PC-3 (cell line): ENCODE measurements at regions not wholly inside any gene's neighbourhood (a gene's known extent, or its start where the extent isn't known, plus 50 kb on each side); places are given as distances from the start of the nearest gene placed in this dataset.

Experiments used
- ATAC-seq: fragments of 200-7000 bp; cut with Tn5 transposase; 2 replicates; pipeline ENCODE4 v1.9.1; 2020; ENCODE audit warnings: mild to moderate bottlenecking, moderate library complexity
- BruUV-seq: library from RNA; stranded (reverse); fragments of 400-500 nt; replicated peaks from 2 replicates; lab custom pipeline; 2021; lab: Mats Ljungman, UMichigan
- CTCF ChIA-PET: fragments of 300-600 bp; sonication (Branson Sonifier 250); formaldehyde crosslinking; loops from one replicate; lab custom pipeline; 2022; ENCODE audit warnings: antibody characterized with exemption; lab: Charles Lee
- POLR2A ChIA-PET: fragments of 300-600 bp; sonication (Branson Sonifier 250); formaldehyde crosslinking; loops from one replicate; lab custom pipeline; 2022; ENCODE audit warnings: antibody characterized with exemption; ENCODE audit not compliant: unreplicated experiment; lab: Charles Lee
- DNase-seq: peaks from one replicate; pipeline ENCODE4 v3.0.0-alpha.2; 2015
- H2AFZ ChIP-seq: fragments of 300-600 bp; sonication (generic); 2 replicates; pipeline ENCODE4 v1.6.0; 2016; ENCODE audit warnings: antibody characterized with exemption, low read length
- H3F3A ChIP-seq: fragments of 300-600 bp; sonication (generic); one replicate; pipeline ENCODE4 v1.6.0; 2017; ENCODE audit warnings: antibody characterized with exemption, low read length, control low read depth, mild to moderate bottlenecking; ENCODE audit not compliant: unreplicated experiment
- H3K27ac ChIP-seq: fragments of 300-600 bp; sonication (generic); 2 replicates; pipeline ENCODE4 v1.5.1; 2016; ENCODE audit warnings: mild to moderate bottlenecking, low read length
- H3K27me3 ChIP-seq: fragments of 300-600 bp; sonication (generic); 2 replicates; pipeline ENCODE4 v1.6.1; 2016; ENCODE audit warnings: low read length, mixed read lengths
- H3K36me3 ChIP-seq: fragments of 300-600 bp; sonication (generic); 2 replicates; pipeline ENCODE4 v1.6.1; 2016; ENCODE audit warnings: low read depth, mixed run types, low read length, mixed read lengths
- H3K4me1 ChIP-seq: fragments of 300-600 bp; sonication (generic); 2 replicates; pipeline ENCODE4 v1.5.1; 2016; ENCODE audit warnings: low read length; ENCODE audit not compliant: insufficient read depth
- H3K4me2 ChIP-seq: fragments of 300-600 bp; sonication (generic); 2 replicates; pipeline ENCODE4 v1.6.0; 2016; ENCODE audit warnings: low read length
- H3K4me3 ChIP-seq: fragments of 300-600 bp; sonication (generic); 2 replicates; pipeline ENCODE4 v1.5.1; 2016; ENCODE audit warnings: mild to moderate bottlenecking, low read length, mixed read lengths
- H3K79me2 ChIP-seq: fragments of 300-600 bp; sonication (generic); 2 replicates; pipeline ENCODE4 v1.6.1; 2017; ENCODE audit warnings: low read length, mixed read lengths
- H3K9ac ChIP-seq: fragments of 300-600 bp; sonication (generic); 2 replicates; pipeline ENCODE4 v1.6.0; 2016; ENCODE audit warnings: mild to moderate bottlenecking, low read length
- H3K9me2 ChIP-seq: fragments of 300-600 bp; sonication (generic); replicated peaks from 2 replicates; pipeline ENCODE4 v1.6.1; 2016; ENCODE audit warnings: mixed run types, low read length, mixed read lengths
- H3K9me3 ChIP-seq: fragments of 300-600 bp; sonication (generic); 2 replicates; pipeline ENCODE4 v1.6.1; 2016; ENCODE audit warnings: low read length, mixed read lengths
- H4K20me1 ChIP-seq: fragments of 300-600 bp; sonication (generic); 2 replicates; pipeline ENCODE4 v1.6.1; 2016; ENCODE audit warnings: low read length, mixed read lengths
- EZH2 ChIP-seq: fragments of 300-600 bp; sonication (generic); IDR thresholded peaks from one replicate; pipeline ENCODE4 v1.6.1; 2017; ENCODE audit warnings: antibody characterized with exemption, mild to moderate bottlenecking, low read length; ENCODE audit not compliant: unreplicated experiment
- EZH2phosphoT487 ChIP-seq: fragments of 300-600 bp; sonication (generic); IDR thresholded peaks from 2 replicates; pipeline ENCODE4 v1.6.1; 2018; ENCODE audit warnings: mild to moderate bottlenecking, antibody characterized with exemption, low read length, borderline replicate concordance
- intact Hi-C: fragments of 100-400 bp; cut with micrococcal nuclease; formaldehyde crosslinking; loops from 2 replicates; pipeline ENCODE4 v1.9.0; 2023
- TF ChIP-seq, protein P1 (sequence below): fragments of 300-600 bp; sonication (generic); conservative IDR thresholded peaks from 2 replicates; pipeline ENCODE4 v1.5.1; 2017; ENCODE audit warnings: antibody characterized with exemption, low read depth, mild to moderate bottlenecking, low read length

DNA sequence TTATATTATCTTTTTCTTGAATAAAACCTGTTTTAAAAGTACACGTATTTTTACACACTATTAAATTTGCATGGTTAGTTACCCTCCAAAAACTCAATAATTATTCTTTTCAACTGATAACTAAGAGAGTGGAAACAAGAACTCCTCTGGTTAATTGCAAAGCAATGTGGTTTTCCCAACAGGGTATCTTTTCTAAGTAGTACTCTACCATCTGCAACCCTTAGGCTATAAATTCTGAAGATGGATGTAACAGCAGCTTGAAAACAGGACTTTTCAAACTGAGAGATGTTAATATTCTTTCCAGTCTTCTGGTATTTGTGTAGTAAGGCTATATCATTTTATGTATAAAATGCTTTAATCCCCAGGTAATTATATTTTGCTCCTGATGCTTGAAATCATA, 916.1 kb upstream of the POT1 start:
- Histone ChIP-seq H3K27ac (no peak overlapping the region), H4K20me1 (no peaks in the 10 kb centered on the region), H2AFZ (no peak overlapping the region), H3K4me3 (no peak overlapping the region), H3K4me1 (no peaks in the 10 kb centered on the region), H3K79me2 (no peaks in the 10 kb centered on the region), H3K27me3 (no peaks in the 10 kb centered on the region), H3K9me2 (no peaks in the 10 kb centered on the region), H3K9ac (no peak overlapping the region), H3K4me2 (no peak overlapping the region), H3F3A (no peaks in the 10 kb centered on the region), H3K36me3 (no peaks in the 10 kb centered on the region), H3K9me3 (peaks cover 8% of the 10 kb centered on the region; the same call in 1 of the 2 replicates)
- no TSS peak for BruUV-seq
- ATAC-seq: no peak
- intact Hi-C loops: no loop called here
- ChIA-PET POLR2A (no interaction called here), CTCF (no interaction called here)
- no peak for TF ChIP-seq EZH2phosphoT487
- TF ChIP-seq, protein P1, sequence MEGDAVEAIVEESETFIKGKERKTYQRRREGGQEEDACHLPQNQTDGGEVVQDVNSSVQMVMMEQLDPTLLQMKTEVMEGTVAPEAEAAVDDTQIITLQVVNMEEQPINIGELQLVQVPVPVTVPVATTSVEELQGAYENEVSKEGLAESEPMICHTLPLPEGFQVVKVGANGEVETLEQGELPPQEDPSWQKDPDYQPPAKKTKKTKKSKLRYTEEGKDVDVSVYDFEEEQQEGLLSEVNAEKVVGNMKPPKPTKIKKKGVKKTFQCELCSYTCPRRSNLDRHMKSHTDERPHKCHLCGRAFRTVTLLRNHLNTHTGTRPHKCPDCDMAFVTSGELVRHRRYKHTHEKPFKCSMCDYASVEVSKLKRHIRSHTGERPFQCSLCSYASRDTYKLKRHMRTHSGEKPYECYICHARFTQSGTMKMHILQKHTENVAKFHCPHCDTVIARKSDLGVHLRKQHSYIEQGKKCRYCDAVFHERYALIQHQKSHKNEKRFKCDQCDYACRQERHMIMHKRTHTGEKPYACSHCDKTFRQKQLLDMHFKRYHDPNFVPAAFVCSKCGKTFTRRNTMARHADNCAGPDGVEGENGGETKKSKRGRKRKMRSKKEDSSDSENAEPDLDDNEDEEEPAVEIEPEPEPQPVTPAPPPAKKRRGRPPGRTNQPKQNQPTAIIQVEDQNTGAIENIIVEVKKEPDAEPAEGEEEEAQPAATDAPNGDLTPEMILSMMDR: no peak
- no peak for TF ChIP-seq EZH2
- no peak for DNase-seq

DNA sequence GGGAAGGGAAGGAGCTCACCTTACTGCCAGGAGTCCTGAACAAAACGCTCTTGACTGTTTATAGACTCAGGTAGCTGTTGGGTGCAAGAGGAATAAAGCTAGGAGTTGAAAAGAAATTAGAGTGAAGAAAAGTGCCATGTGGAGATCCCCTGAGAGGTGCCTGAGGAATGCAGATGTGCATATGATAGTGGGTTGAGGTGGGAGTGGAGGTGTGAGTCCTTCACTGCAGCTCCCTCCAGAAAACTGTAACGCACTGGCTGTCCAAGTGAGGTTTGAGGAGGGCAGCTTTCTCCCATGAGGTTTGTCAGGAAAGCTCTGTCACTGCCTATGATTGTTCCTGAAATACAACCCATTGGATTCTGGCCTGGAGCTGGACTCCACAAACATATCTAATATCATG, 904.8 kb upstream of the POT1 start:
- H2AFZ ChIP-seq: no peak overlapping the region
- no TSS peak for BruUV-seq
- intact Hi-C loops: no loop called here
- no peaks in the 10 kb centered on the region for H4K20me1 ChIP-seq
- no peaks in the 10 kb centered on the region for H3K9me2 ChIP-seq
- no peak overlapping the region for H3K4me3 ChIP-seq
- H3K4me1 ChIP-seq: no peaks in the 10 kb centered on the region
- H3K79me2 ChIP-seq: no peaks in the 10 kb centered on the region
- H3K4me2 ChIP-seq: no peak overlapping the region
- ChIA-PET POLR2A (no interaction called here), CTCF (no interaction called here)
- H3F3A ChIP-seq: no peaks in the 10 kb centered on the region
- H3K9me3 ChIP-seq: 0 out of 2 replicates have a peak, but pooled peaks cover 3% of the 10 kb centered on the region
- H3K9ac ChIP-seq: no peak overlapping the region
- no peak for DNase-seq
- no peak overlapping the region for H3K27ac ChIP-seq
- H3K27me3 ChIP-seq: no peaks in the 10 kb centered on the region
- TF ChIP-seq EZH2 (no peak), EZH2phosphoT487 (no peak)
- TF ChIP-seq, protein P1: no peak
- H3K36me3 ChIP-seq: no peaks in the 10 kb centered on the region
- no peak for ATAC-seq

DNA sequence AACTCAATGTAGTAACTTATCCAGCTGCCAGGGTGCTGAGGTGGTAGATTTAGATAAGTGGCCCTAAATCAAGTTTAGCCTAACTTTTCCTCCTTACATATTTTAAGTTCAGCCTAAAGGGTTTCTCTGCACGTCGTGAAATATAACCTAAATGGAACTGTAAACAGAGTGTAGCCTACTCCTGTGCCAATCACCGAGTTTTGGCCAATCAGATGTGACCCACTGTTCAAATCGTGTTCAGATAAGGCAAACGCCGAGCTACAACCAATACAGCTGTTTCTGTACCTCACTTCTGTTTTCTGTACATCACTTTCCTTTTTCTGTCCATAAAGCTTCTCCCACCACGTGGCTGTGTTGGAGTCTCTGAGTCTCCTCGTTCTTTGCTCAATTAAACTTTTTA, 904.2 kb upstream of the POT1 start:
- no peaks in the 10 kb centered on the region for H3K27me3 ChIP-seq
- ChIA-PET CTCF (no interaction called here), POLR2A (no interaction called here)
- no peaks in the 10 kb centered on the region for H3K9me3 ChIP-seq
- no peak for DNase-seq
- no peaks in the 10 kb centered on the region for H3F3A ChIP-seq
- H3K27ac ChIP-seq: no peak overlapping the region
- H3K36me3 ChIP-seq: no peaks in the 10 kb centered on the region
- no peaks in the 10 kb centered on the region for H3K79me2 ChIP-seq
- intact Hi-C loops: no loop called here
- H2AFZ ChIP-seq: no peak overlapping the region
- ATAC-seq: no peak
- BruUV-seq: no TSS peak
- no peak overlapping the region for H3K4me3 ChIP-seq
- H3K4me2 ChIP-seq: no peak overlapping the region
- H3K9ac ChIP-seq: no peak overlapping the region
- H4K20me1 ChIP-seq: no peaks in the 10 kb centered on the region
- H3K4me1 ChIP-seq: no peaks in the 10 kb centered on the region
- no peaks in the 10 kb centered on the region for H3K9me2 ChIP-seq
- TF ChIP-seq EZH2 (no peak), EZH2phosphoT487 (no peak)
- TF ChIP-seq, protein P1: no peak
